ENCODE measurements at regions not wholly inside any gene's neighbourhood (a gene's known extent, or its start where the extent isn't known, plus 50 kb on each side); places are given as distances from the start of the nearest gene placed in this dataset.

DNA sequence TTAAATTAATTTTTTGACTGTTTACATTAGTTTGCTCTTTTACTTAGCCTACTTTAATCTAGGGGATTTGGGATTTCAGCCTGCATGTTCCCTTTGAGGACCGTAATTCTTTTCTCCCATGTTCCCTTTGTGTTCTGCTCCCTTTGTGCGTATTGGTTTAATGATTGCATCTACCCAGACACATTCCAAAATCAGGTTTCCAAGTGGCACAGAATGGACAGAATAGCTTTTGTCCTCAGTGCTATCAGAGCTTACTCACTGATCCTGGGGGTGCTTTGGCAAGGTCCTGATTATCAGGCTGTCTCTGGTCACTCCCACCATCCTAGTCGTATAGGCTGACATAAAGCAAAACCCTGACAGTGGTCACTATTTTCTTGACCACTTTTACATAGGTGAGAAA is 867.5 kb downstream of the TSN start:
- H3K36me3 ChIP-seq (ENCODE audit: control insufficient read depth in 1 of 2, insufficient read depth in 2 of 2, low read length in 2 of 2): no peaks in the 10 kb centered on the region
- H3K27ac ChIP-seq (ENCODE audit: low read depth, low read length): no peak overlapping the region
- H3K9me3 ChIP-seq (ENCODE audit: control insufficient read depth in 1 of 2, low read length in 2 of 2): no peaks in the 10 kb centered on the region
- H3K4me1 ChIP-seq (ENCODE audit: control insufficient read depth in 1 of 2, insufficient read depth in 2 of 2, low read length in 2 of 2): no peaks in the 10 kb centered on the region
- H3K4me3 ChIP-seq (ENCODE audit: low read depth in 1 of 2, low read length in 2 of 2): no peak overlapping the region
- no peaks in the 10 kb centered on the region for H3K27me3 ChIP-seq (ENCODE audit: control insufficient read depth in 1 of 2, insufficient read depth in 2 of 2, low read length in 2 of 2)
- no peak overlapping the region for H3K9ac ChIP-seq (ENCODE audit: low read depth in 1 of 2, low read length in 2 of 2)

DNA sequence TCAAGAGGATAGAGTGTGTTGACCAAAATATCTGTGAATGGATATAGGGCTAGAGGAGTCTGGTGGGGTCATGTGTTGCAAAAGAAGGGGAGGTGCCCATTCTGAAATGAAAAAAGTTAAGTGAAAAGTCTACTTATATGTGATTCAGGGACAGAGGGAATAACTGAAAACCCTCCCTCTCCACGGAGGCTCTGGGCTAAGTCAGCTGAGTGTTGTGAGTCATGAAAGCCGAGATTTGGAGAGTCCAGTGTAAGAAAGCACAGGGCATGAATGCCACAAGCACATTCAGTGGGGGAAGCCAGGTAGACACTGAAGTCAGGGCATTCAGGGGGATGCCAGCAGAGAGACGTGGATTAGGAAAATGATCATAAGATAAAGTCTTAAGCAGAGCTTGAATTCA is 871.9 kb downstream of the TSN start:
- H3K9ac ChIP-seq (ENCODE audit: low read depth in 1 of 2, low read length in 2 of 2): no peak overlapping the region
- no peak overlapping the region for H3K27ac ChIP-seq (ENCODE audit: low read depth, low read length)
- no peaks in the 10 kb centered on the region for H3K27me3 ChIP-seq (ENCODE audit: control insufficient read depth in 1 of 2, insufficient read depth in 2 of 2, low read length in 2 of 2)
- no peaks in the 10 kb centered on the region for H3K4me1 ChIP-seq (ENCODE audit: control insufficient read depth in 1 of 2, insufficient read depth in 2 of 2, low read length in 2 of 2)
- H3K36me3 ChIP-seq (ENCODE audit: control insufficient read depth in 1 of 2, insufficient read depth in 2 of 2, low read length in 2 of 2): no peaks in the 10 kb centered on the region
- no peak overlapping the region for H3K4me3 ChIP-seq (ENCODE audit: low read depth in 1 of 2, low read length in 2 of 2)
- no peaks in the 10 kb centered on the region for H3K9me3 ChIP-seq (ENCODE audit: control insufficient read depth in 1 of 2, low read length in 2 of 2)

DNA sequence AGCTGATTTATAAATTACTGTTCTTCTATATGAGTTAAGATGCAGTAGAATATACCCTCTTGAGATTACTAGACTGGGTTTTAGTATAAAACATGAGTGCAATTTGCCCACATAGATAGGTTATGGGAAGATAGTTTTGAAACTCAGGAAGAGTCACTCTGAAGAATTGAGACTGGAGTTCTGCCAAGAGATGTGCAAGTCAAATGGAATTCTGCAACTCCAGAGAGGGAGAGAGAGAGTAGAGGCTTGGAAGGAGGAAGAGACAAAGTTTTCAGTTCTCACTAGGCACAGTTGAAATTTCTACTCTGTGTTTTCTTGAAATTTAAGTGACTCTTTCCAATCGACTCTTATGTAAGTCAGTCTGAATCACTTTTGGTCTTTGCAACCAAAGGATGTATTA is 878.8 kb downstream of the TSN start:
- Histone ChIP-seq H3K36me3 (ENCODE audit: control insufficient read depth in 1 of 2, insufficient read depth in 2 of 2, low read length in 2 of 2) (no peaks in the 10 kb centered on the region), H3K27ac (ENCODE audit: low read depth, low read length) (no peak overlapping the region), H3K9ac (ENCODE audit: low read depth in 1 of 2, low read length in 2 of 2) (no peak overlapping the region), H3K27me3 (ENCODE audit: control insufficient read depth in 1 of 2, insufficient read depth in 2 of 2, low read length in 2 of 2) (no peaks in the 10 kb centered on the region), H3K4me1 (ENCODE audit: control insufficient read depth in 1 of 2, insufficient read depth in 2 of 2, low read length in 2 of 2) (no peaks in the 10 kb centered on the region), H3K9me3 (ENCODE audit: control insufficient read depth in 1 of 2, low read length in 2 of 2) (peaks cover 0 to 4% of the 10 kb centered on the region in 2 donors), H3K4me3 (ENCODE audit: low read depth in 1 of 2, low read length in 2 of 2) (no peak overlapping the region)

- Histone ChIP-seq H3K27ac (ENCODE audit: low read depth, low read length) (no peak overlapping the region), H3K36me3 (ENCODE audit: control insufficient read depth in 1 of 2, insufficient read depth in 2 of 2, low read length in 2 of 2) (no peaks in the 10 kb centered on the region), H3K27me3 (ENCODE audit: control insufficient read depth in 1 of 2, insufficient read depth in 2 of 2, low read length in 2 of 2) (no peaks in the 10 kb centered on the region)
These were observed 879.5 kb downstream of the TSN start for GRCh38 chr2:122634920-122635319.

DNA sequence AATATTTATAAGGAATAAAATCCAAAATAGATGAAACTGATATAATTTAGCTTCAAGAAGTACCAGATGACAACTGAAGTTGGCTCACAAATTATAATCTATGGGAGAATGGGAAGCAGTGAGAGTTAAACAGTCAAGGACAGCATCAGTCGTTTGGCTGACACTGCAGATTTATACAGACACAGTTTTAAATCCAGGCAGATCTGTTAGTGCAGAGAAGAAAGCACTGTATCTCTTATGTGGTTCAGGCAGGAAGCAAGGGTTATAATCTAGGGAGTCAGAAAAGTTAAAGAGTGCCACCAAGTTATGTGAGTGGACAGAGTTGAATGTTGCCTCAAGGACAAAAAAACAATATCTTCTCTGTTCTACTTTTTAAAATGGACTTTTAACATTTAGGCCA is 880.2 kb downstream of the TSN start:
- Histone ChIP-seq H3K36me3 (ENCODE audit: control insufficient read depth in 1 of 2, insufficient read depth in 2 of 2, low read length in 2 of 2) (no peaks in the 10 kb centered on the region), H3K4me1 (ENCODE audit: control insufficient read depth in 1 of 2, insufficient read depth in 2 of 2, low read length in 2 of 2) (no peaks in the 10 kb centered on the region), H3K9ac (ENCODE audit: low read depth in 1 of 2, low read length in 2 of 2) (no peak overlapping the region), H3K27ac (ENCODE audit: low read depth, low read length) (no peak overlapping the region), H3K9me3 (ENCODE audit: control insufficient read depth in 1 of 2, low read length in 2 of 2) (peaks cover 0 to 10% of the 10 kb centered on the region in 2 donors), H3K4me3 (ENCODE audit: low read depth in 1 of 2, low read length in 2 of 2) (no peak overlapping the region), H3K27me3 (ENCODE audit: control insufficient read depth in 1 of 2, insufficient read depth in 2 of 2, low read length in 2 of 2) (no peaks in the 10 kb centered on the region)

More at GRCh38 chr2:122634920-122635319, 879.5 kb downstream of the TSN start:
- Histone ChIP-seq H3K9ac (ENCODE audit: low read depth in 1 of 2, low read length in 2 of 2) (no peak overlapping the region), H3K9me3 (ENCODE audit: control insufficient read depth in 1 of 2, low read length in 2 of 2) (peaks cover 0 to 10% of the 10 kb centered on the region in 2 donors), H3K4me1 (ENCODE audit: control insufficient read depth in 1 of 2, insufficient read depth in 2 of 2, low read length in 2 of 2) (no peaks in the 10 kb centered on the region), H3K4me3 (ENCODE audit: low read depth in 1 of 2, low read length in 2 of 2) (no peak overlapping the region)

GRCh38 chr2:122636097-122636496 is 880.6 kb downstream of the TSN start:
- H3K4me3 ChIP-seq (ENCODE audit: low read depth in 1 of 2, low read length in 2 of 2): no peak overlapping the region
- no peaks in the 10 kb centered on the region for H3K36me3 ChIP-seq (ENCODE audit: control insufficient read depth in 1 of 2, insufficient read depth in 2 of 2, low read length in 2 of 2)
- no peak overlapping the region for H3K27ac ChIP-seq (ENCODE audit: low read depth, low read length)
- H3K27me3 ChIP-seq (ENCODE audit: control insufficient read depth in 1 of 2, insufficient read depth in 2 of 2, low read length in 2 of 2): no peaks in the 10 kb centered on the region
- no peaks in the 10 kb centered on the region for H3K4me1 ChIP-seq (ENCODE audit: control insufficient read depth in 1 of 2, insufficient read depth in 2 of 2, low read length in 2 of 2)
- peaks cover 0 to 10% of the 10 kb centered on the region in 2 donors for H3K9me3 ChIP-seq (ENCODE audit: control insufficient read depth in 1 of 2, low read length in 2 of 2)
- H3K9ac ChIP-seq (ENCODE audit: low read depth in 1 of 2, low read length in 2 of 2): no peak overlapping the region

DNA sequence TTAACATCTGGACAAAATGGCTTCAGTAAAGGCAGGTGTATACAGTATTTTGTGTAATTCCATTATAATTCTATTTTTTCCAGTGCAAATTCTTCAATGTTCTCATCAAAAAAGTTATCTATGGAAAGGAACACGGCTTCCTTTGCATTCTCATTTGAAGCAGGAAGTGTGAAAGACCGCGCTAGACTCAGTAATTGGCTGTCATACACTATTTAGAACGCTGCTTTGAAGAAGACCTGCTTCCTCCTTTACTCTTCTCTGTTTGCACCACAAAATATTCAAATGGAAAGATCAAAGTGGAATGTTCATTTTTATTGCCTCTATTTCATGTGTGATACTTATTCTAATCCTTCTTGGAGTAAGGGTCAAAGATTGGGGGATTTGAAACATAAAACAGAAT is 883.7 kb downstream of the TSN start:
- H3K27me3 ChIP-seq (ENCODE audit: control insufficient read depth in 1 of 2, insufficient read depth in 2 of 2, low read length in 2 of 2): no peaks in the 10 kb centered on the region
- no peak overlapping the region for H3K9ac ChIP-seq (ENCODE audit: low read depth in 1 of 2, low read length in 2 of 2)
- no peaks in the 10 kb centered on the region for H3K36me3 ChIP-seq (ENCODE audit: control insufficient read depth in 1 of 2, insufficient read depth in 2 of 2, low read length in 2 of 2)
- H3K27ac ChIP-seq (ENCODE audit: low read depth, low read length): no peak overlapping the region
- no peaks in the 10 kb centered on the region for H3K4me1 ChIP-seq (ENCODE audit: control insufficient read depth in 1 of 2, insufficient read depth in 2 of 2, low read length in 2 of 2)
- H3K9me3 ChIP-seq (ENCODE audit: control insufficient read depth in 1 of 2, low read length in 2 of 2): peaks cover 0 to 10% of the 10 kb centered on the region in 2 donors
- no peak overlapping the region for H3K4me3 ChIP-seq (ENCODE audit: low read depth in 1 of 2, low read length in 2 of 2)

DNA sequence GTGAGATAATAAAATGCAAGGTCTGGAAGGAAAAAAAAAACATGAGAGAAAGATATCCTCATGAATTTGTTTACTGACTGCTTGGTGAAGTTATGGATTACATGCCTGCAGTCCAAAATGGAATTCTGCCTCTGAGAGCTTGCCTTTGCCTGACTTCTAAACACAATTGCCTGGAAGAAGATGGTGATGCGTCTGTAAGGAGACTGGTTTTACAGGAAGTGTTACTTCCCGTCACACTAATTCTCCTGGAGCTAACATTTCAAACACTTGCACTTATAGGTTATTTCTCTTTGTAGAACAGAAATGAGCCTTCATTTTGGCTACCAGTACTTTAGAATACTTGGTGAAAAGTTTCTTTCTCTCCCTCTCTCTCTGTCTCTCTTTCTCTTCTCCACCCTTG is 884.3 kb downstream of the TSN start:
- no peak overlapping the region for H3K4me3 ChIP-seq (ENCODE audit: low read depth in 1 of 2, low read length in 2 of 2)
- H3K27ac ChIP-seq (ENCODE audit: low read depth, low read length): no peak overlapping the region
- H3K9me3 ChIP-seq (ENCODE audit: control insufficient read depth in 1 of 2, low read length in 2 of 2): peaks cover 0 to 10% of the 10 kb centered on the region in 2 donors
- no peaks in the 10 kb centered on the region for H3K27me3 ChIP-seq (ENCODE audit: control insufficient read depth in 1 of 2, insufficient read depth in 2 of 2, low read length in 2 of 2)
- H3K36me3 ChIP-seq (ENCODE audit: control insufficient read depth in 1 of 2, insufficient read depth in 2 of 2, low read length in 2 of 2): no peaks in the 10 kb centered on the region
- H3K4me1 ChIP-seq (ENCODE audit: control insufficient read depth in 1 of 2, insufficient read depth in 2 of 2, low read length in 2 of 2): no peaks in the 10 kb centered on the region
- no peak overlapping the region for H3K9ac ChIP-seq (ENCODE audit: low read depth in 1 of 2, low read length in 2 of 2)

GRCh38 chr2:122643725-122644329 is 888.4 kb downstream of the TSN start:
- H3K4me1 ChIP-seq (ENCODE audit: control insufficient read depth in 1 of 2, insufficient read depth in 2 of 2, low read length in 2 of 2): no peaks in the 10 kb centered on the region
- H3K27me3 ChIP-seq (ENCODE audit: control insufficient read depth in 1 of 2, insufficient read depth in 2 of 2, low read length in 2 of 2): no peaks in the 10 kb centered on the region
- H3K27ac ChIP-seq (ENCODE audit: low read depth, low read length): no peak overlapping the region
- peaks cover 0 to 10% of the 10 kb centered on the region in 2 donors for H3K9me3 ChIP-seq (ENCODE audit: control insufficient read depth in 1 of 2, low read length in 2 of 2)
- no peak overlapping the region for H3K9ac ChIP-seq (ENCODE audit: low read depth in 1 of 2, low read length in 2 of 2)
- no peak overlapping the region for H3K4me3 ChIP-seq (ENCODE audit: low read depth in 1 of 2, low read length in 2 of 2)
- H3K36me3 ChIP-seq (ENCODE audit: control insufficient read depth in 1 of 2, insufficient read depth in 2 of 2, low read length in 2 of 2): no peaks in the 10 kb centered on the region

GRCh38 chr2:122651236-122651635 is 895.8 kb downstream of the TSN start:
- H3K9me3 ChIP-seq (ENCODE audit: control insufficient read depth in 1 of 2, low read length in 2 of 2): no peaks in the 10 kb centered on the region
- H3K27me3 ChIP-seq (ENCODE audit: control insufficient read depth in 1 of 2, insufficient read depth in 2 of 2, low read length in 2 of 2): no peaks in the 10 kb centered on the region
- no peak overlapping the region for H3K27ac ChIP-seq (ENCODE audit: low read depth, low read length)
- H3K9ac ChIP-seq (ENCODE audit: low read depth in 1 of 2, low read length in 2 of 2): no peak overlapping the region
- no peak overlapping the region for H3K4me3 ChIP-seq (ENCODE audit: low read depth in 1 of 2, low read length in 2 of 2)
- no peaks in the 10 kb centered on the region for H3K36me3 ChIP-seq (ENCODE audit: control insufficient read depth in 1 of 2, insufficient read depth in 2 of 2, low read length in 2 of 2)
- no peaks in the 10 kb centered on the region for H3K4me1 ChIP-seq (ENCODE audit: control insufficient read depth in 1 of 2, insufficient read depth in 2 of 2, low read length in 2 of 2)

DNA sequence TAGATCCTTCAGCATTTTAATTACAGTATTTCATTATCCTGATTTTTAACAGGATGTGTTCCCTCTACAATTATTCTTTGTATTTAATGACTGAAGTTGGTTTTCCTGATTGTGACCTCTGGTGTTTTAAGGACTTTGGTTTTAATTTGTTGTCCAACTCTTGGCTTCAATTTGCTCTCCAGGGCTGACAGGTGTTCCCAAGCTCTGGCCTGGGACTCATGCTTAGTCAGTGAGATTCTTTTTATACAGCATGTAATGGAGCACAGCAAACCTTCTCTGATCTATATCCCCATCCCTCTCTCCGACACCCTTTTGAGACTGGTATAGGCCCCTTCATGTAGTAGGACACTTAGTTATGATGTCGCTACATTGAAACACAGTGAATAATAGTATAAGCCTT is 896.3 kb downstream of the TSN start:
- Histone ChIP-seq H3K9me3 (ENCODE audit: control insufficient read depth in 1 of 2, low read length in 2 of 2) (no peaks in the 10 kb centered on the region), H3K4me1 (ENCODE audit: control insufficient read depth in 1 of 2, insufficient read depth in 2 of 2, low read length in 2 of 2) (no peaks in the 10 kb centered on the region), H3K27me3 (ENCODE audit: control insufficient read depth in 1 of 2, insufficient read depth in 2 of 2, low read length in 2 of 2) (no peaks in the 10 kb centered on the region), H3K9ac (ENCODE audit: low read depth in 1 of 2, low read length in 2 of 2) (no peak overlapping the region), H3K4me3 (ENCODE audit: low read depth in 1 of 2, low read length in 2 of 2) (no peak overlapping the region), H3K27ac (ENCODE audit: low read depth, low read length) (no peak overlapping the region), H3K36me3 (ENCODE audit: control insufficient read depth in 1 of 2, insufficient read depth in 2 of 2, low read length in 2 of 2) (no peaks in the 10 kb centered on the region)

Data from duodenal mucosa (tissue), 2 donors.